ENCODE measurements at regions not wholly inside any gene's neighbourhood (a gene's known extent, or its start where the extent isn't known, plus 50 kb on each side); places are given as distances from the start of the nearest gene placed in this dataset.

DNA sequence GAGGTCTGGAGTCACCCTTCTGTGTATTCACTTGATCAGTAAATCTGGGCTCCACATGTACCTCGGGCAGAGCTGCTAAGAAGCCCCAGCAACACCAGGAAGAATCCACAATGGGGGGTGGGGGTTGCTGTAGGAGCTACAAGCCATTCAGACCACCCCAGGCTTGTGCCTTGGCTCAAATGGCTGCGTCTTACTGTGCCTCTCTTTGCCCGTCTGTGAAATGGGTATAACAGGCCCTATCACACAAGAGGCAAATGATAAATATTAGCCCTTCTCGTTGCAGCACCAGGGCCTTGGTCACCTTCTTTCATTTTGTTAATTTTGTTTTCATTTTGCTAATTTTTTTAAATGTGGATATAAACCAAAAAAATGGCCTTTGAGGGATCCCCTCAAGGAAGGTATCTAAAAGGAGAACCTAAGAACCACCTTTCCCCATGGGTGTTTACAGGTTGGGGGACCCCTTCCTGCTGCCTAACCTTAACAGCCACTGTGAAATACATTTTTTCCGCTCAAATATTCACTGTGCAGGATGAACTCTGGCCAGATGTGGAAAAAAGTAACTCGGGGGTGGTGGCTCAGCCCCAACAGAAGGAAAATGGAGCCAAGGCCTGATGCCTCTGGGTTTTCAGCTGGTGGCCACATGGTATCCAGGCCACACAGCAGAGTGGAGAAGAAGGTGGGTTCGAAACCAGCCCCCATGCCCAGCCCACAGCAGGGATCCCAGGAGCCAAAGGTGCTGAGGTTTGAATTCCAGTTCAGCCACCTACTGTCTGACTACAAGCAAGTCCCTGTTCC lies 284.0 kb downstream of the MN1 start:
- H3K36me3 ChIP-seq (ENCODE audit: insufficient read depth, low read length), result no peaks in the 10 kb centered on the region
- H3K27ac ChIP-seq (ENCODE audit: low read depth, low read length), result no peak overlapping the region
- no peaks in the 10 kb centered on the region for H3K79me2 ChIP-seq (ENCODE audit: control insufficient read depth, insufficient read depth, low read length, unreplicated experiment)
- no peak overlapping the region for H2AFZ ChIP-seq (ENCODE audit: low read length, unreplicated experiment)
- H3K27me3 ChIP-seq (ENCODE audit: insufficient read depth, low read length), result no peaks in the 10 kb centered on the region
- peaks cover 7% of the 10 kb centered on the region for H3K4me1 ChIP-seq (ENCODE audit: control insufficient read depth, insufficient read depth, low read length, unreplicated experiment)
- H3K4me3 ChIP-seq (ENCODE audit: low read depth, low read length), result no peak overlapping the region

DNA sequence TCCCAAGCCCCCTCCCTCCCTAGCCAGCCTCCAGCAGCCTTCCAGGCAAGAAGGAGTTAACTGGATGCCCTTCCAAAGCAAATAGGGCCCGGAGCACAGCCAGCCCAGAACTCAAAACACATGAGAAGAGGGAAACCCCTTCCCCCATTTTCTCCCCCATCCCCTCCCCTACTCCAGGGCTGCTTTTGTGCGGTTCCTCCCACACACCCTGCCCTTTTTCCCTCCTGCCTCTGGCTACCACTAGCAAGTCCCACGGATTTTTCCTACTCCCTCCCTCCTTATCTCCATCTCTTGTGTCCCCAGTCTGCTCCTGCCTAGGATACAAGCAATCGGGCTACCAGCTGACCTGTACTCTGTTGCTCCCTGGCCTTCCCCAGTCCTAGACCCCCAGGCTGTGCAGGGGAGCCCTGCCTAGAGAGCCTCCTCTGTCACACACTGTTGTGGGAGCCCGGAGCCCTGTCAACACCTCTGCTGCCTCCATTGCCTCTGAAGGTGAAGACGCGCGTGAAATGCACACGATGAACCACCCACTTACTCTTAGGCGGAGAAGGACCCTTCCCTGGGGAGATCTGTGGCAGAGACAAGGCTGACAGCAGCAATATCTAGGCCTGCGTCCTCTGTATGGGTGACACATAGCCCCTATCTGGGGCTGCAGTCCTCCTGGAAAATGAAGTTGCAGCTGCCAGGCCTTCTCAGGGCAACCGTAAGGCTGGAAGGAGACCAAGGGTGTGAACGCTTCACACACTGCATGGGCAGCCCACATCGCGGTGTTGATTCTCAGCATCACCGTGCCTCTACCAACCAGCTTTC lies 282.8 kb downstream of the MN1 start:
- Histone ChIP-seq H3K27ac (ENCODE audit: low read depth, low read length) (no peak overlapping the region), H3K27me3 (ENCODE audit: insufficient read depth, low read length) (no peaks in the 10 kb centered on the region), H3K36me3 (ENCODE audit: insufficient read depth, low read length) (no peaks in the 10 kb centered on the region), H3K79me2 (ENCODE audit: control insufficient read depth, insufficient read depth, low read length, unreplicated experiment) (no peaks in the 10 kb centered on the region), H2AFZ (ENCODE audit: low read length, unreplicated experiment) (no peak overlapping the region), H3K4me1 (ENCODE audit: control insufficient read depth, insufficient read depth, low read length, unreplicated experiment) (no peaks in the 10 kb centered on the region), H3K4me3 (ENCODE audit: low read depth, low read length) (no peak overlapping the region)

DNA sequence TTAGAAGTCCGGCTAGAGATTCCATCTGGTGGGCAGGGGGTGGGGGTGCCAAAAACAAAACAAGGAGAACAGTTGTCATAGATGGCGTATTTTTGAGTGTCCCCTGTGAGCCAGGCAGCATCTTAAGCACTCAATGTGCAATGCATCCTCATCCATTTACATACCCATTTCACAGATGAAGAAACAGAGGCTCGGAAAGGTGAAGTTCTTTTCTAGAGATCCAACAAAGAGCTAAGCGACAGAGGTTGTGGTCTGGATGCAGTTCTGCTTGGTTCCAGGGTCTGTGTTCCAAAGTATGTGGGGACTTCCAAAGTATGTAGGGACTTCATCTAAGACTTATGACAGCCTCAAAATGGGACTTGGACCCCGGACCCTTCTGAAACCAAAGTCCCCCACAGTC lies 277.8 kb downstream of the MN1 start:
- H3K27me3 ChIP-seq (ENCODE audit: insufficient read depth, low read length), result no peaks in the 10 kb centered on the region
- H3K36me3 ChIP-seq (ENCODE audit: insufficient read depth, low read length), result no peaks in the 10 kb centered on the region
- H3K79me2 ChIP-seq (ENCODE audit: control insufficient read depth, insufficient read depth, low read length, unreplicated experiment), result no peaks in the 10 kb centered on the region
- no peak overlapping the region for H3K4me3 ChIP-seq (ENCODE audit: low read depth, low read length)
- no peak overlapping the region for H3K27ac ChIP-seq (ENCODE audit: low read depth, low read length)
- no peaks in the 10 kb centered on the region for H3K4me1 ChIP-seq (ENCODE audit: control insufficient read depth, insufficient read depth, low read length, unreplicated experiment)
- H2AFZ ChIP-seq (ENCODE audit: low read length, unreplicated experiment), result no peak overlapping the region

DNA sequence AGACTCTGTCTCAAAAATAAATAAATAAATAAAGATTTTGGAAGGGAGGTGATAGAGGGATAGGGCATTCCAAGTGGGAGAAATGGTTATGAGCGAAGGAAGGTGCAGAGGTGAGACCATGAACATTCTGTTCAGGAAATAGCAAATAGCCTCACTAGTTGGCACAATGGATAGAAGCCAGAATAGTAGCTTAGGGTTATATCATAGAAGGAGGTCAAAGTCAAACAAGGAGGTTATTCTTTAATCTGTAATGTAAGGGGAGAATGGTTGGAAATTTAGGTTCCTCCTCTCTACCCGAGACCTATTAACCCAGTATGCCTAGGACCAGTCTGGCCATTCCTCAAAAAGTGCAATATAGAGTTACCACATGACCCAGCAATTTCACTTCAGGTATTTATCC lies 275.8 kb downstream of the MN1 start:
- Histone ChIP-seq H3K36me3 (ENCODE audit: insufficient read depth, low read length) (no peaks in the 10 kb centered on the region), H3K4me1 (ENCODE audit: control insufficient read depth, insufficient read depth, low read length, unreplicated experiment) (no peaks in the 10 kb centered on the region), H3K27me3 (ENCODE audit: insufficient read depth, low read length) (no peaks in the 10 kb centered on the region), H2AFZ (ENCODE audit: low read length, unreplicated experiment) (no peak overlapping the region), H3K79me2 (ENCODE audit: control insufficient read depth, insufficient read depth, low read length, unreplicated experiment) (no peaks in the 10 kb centered on the region), H3K27ac (ENCODE audit: low read depth, low read length) (no peak overlapping the region), H3K4me3 (ENCODE audit: low read depth, low read length) (no peak overlapping the region)

DNA sequence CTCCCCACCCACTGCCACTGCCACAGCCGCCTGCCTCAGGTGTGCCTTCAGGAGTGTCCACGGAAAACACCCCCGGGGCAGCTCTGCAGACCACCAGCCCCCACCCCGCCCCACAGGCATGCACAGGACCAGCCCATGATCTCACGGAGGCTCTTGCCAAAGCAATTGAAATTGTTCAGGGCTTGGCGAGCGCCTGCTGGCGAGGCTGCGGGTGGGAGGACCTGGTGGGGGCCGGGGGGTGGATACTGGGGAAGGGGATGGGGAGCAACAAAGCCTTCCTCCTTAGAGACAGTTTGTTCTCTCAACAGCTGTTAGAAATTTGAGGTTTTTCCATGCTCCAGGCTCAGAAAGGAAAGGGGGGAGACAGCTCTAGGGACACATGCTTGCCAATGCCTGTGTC lies 274.7 kb downstream of the MN1 start:
- Histone ChIP-seq H3K27me3 (ENCODE audit: insufficient read depth, low read length) (no peaks in the 10 kb centered on the region), H3K79me2 (ENCODE audit: control insufficient read depth, insufficient read depth, low read length, unreplicated experiment) (no peaks in the 10 kb centered on the region), H3K27ac (ENCODE audit: low read depth, low read length) (no peak overlapping the region), H3K4me1 (ENCODE audit: control insufficient read depth, insufficient read depth, low read length, unreplicated experiment) (peaks cover 3% of the 10 kb centered on the region), H3K4me3 (ENCODE audit: low read depth, low read length) (no peak overlapping the region), H2AFZ (ENCODE audit: low read length, unreplicated experiment) (no peak overlapping the region), H3K36me3 (ENCODE audit: insufficient read depth, low read length) (no peaks in the 10 kb centered on the region)

DNA sequence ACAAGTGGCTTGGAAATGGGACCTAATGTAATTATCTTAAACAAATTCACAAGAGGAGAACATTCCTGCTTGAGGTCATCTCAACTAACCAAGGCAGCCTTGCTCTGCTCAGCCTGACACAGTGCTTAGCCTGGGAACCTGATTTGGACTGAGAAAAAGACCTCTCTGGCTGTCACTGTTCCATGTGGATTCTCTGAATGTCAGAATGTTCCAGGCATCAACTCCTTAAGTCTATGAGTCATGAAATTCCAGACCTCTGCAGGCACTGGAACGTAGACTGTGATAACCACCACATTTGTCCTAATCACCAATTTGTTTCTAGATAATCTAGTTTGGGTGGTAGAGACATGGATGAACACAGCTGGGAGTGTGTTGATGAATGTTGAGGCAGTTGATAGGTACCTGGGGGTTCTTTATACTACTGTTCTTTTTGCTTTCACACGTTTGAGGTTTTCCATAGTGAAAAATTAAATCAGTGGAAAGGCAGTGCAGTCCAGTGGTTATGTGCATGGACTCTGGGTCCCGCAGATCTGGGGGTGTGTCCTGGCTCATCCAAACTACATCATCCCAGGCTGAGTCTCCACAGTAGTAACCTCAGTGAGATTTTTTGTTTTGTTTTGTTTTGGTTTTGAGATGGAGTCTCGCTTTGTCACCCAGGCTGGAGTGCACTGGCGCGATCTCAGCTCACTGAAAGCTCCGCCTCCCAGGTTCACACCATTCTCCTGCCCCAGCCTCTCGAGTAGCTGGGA lies 269.6 kb downstream of the MN1 start:
- H3K4me3 ChIP-seq (ENCODE audit: low read depth, low read length), result no peak overlapping the region
- no peaks in the 10 kb centered on the region for H3K36me3 ChIP-seq (ENCODE audit: insufficient read depth, low read length)
- H3K4me1 ChIP-seq (ENCODE audit: control insufficient read depth, insufficient read depth, low read length, unreplicated experiment), result peaks cover 14% of the 10 kb centered on the region
- no peaks in the 10 kb centered on the region for H3K79me2 ChIP-seq (ENCODE audit: control insufficient read depth, insufficient read depth, low read length, unreplicated experiment)
- no peak overlapping the region; the same call in 1 of the 2 replicates for H3K27ac ChIP-seq (ENCODE audit: low read depth, low read length)
- no peak overlapping the region for H2AFZ ChIP-seq (ENCODE audit: low read length, unreplicated experiment)
- no peaks in the 10 kb centered on the region for H3K27me3 ChIP-seq (ENCODE audit: insufficient read depth, low read length)

DNA sequence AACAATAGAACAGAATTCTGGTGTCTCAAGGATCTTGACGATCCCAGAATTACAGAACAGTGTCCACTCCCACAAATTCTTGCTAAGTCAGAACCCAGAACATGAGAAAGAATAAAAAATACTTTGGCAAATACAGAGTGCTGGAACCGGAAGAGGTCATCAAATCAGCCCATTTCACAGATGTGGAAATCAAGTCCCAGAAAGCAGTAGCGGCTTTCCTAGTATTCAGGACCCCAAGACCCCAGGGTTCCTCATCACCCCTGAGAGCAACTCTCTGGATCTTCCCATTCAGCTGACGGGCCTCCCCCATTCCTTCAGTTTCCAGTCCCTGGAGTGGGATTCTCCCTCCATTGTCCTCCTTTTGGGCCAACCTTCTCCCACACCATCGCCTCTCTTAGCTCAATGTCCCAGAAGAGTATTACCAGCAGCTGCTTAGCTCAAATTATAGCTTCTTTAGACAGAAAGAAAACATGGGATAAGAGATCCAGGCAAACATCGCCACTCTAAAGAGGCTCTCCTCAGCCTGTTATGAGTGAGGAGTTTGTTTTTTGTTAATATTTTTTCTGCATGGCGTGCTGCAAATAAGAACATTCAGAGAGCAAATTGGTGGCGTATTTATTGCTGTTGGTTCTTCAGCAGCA lies 268.3 kb downstream of the MN1 start:
- peaks cover 14% of the 10 kb centered on the region for H3K4me1 ChIP-seq (ENCODE audit: control insufficient read depth, insufficient read depth, low read length, unreplicated experiment)
- no peak overlapping the region for H3K27ac ChIP-seq (ENCODE audit: low read depth, low read length)
- no peaks in the 10 kb centered on the region for H3K36me3 ChIP-seq (ENCODE audit: insufficient read depth, low read length)
- no peak overlapping the region for H2AFZ ChIP-seq (ENCODE audit: low read length, unreplicated experiment)
- H3K4me3 ChIP-seq (ENCODE audit: low read depth, low read length), result no peak overlapping the region
- H3K79me2 ChIP-seq (ENCODE audit: control insufficient read depth, insufficient read depth, low read length, unreplicated experiment), result no peaks in the 10 kb centered on the region
- H3K27me3 ChIP-seq (ENCODE audit: insufficient read depth, low read length), result no peaks in the 10 kb centered on the region

DNA sequence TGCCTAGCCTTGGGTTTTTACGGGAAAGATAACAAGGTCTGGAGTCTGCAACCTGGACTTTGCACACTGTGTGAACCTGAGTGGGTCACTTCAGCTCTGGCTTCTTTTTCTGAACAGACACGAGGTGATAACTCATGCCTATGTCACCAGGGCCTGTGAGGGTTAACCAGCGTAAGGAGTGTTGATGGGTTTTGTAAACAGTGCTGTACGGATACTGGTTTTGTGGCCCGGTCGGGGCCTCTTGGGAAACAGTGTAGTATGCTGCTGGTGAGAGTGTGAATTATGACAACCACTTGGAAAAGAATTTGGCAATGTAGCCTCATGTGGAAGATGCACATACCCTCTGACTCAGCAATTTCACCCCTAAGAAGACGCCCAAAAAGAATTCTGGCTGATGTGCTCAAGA lies 266.8 kb downstream of the MN1 start:
- peak overlapping the region; percentile 24 for H3K27ac ChIP-seq (ENCODE audit: low read depth, low read length)
- H2AFZ ChIP-seq (ENCODE audit: low read length, unreplicated experiment), result no peak overlapping the region
- H3K4me3 ChIP-seq (ENCODE audit: low read depth, low read length), result no peak overlapping the region
- H3K4me1 ChIP-seq (ENCODE audit: control insufficient read depth, insufficient read depth, low read length, unreplicated experiment), result peaks cover 14% of the 10 kb centered on the region
- H3K36me3 ChIP-seq (ENCODE audit: insufficient read depth, low read length), result no peaks in the 10 kb centered on the region
- no peaks in the 10 kb centered on the region for H3K27me3 ChIP-seq (ENCODE audit: insufficient read depth, low read length)
- no peaks in the 10 kb centered on the region for H3K79me2 ChIP-seq (ENCODE audit: control insufficient read depth, insufficient read depth, low read length, unreplicated experiment)

DNA sequence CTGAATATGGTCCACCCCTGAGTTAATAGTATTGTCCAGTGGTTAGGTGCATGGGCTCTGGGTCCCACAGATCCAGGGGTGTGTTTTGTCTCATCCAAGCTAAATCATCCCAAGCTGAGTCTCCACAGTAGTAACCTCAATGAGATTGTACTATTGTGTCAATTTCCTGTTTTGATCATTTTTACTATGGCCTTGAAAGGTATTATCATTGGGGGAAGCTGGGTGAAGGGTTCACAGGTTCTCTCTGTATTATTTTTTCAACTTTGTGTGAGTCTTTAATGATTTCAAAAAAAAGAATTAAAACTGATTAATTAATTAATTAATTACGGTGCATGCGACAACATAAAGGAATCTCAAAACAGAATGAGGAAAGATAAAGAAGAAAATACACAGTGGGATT lies 266.1 kb downstream of the MN1 start:
- H3K79me2 ChIP-seq (ENCODE audit: control insufficient read depth, insufficient read depth, low read length, unreplicated experiment), result no peaks in the 10 kb centered on the region
- H3K4me3 ChIP-seq (ENCODE audit: low read depth, low read length), result no peak overlapping the region
- no peaks in the 10 kb centered on the region for H3K36me3 ChIP-seq (ENCODE audit: insufficient read depth, low read length)
- H3K27ac ChIP-seq (ENCODE audit: low read depth, low read length), result no peak overlapping the region
- peaks cover 14% of the 10 kb centered on the region for H3K4me1 ChIP-seq (ENCODE audit: control insufficient read depth, insufficient read depth, low read length, unreplicated experiment)
- H3K27me3 ChIP-seq (ENCODE audit: insufficient read depth, low read length), result no peaks in the 10 kb centered on the region
- no peak overlapping the region for H2AFZ ChIP-seq (ENCODE audit: low read length, unreplicated experiment)

DNA sequence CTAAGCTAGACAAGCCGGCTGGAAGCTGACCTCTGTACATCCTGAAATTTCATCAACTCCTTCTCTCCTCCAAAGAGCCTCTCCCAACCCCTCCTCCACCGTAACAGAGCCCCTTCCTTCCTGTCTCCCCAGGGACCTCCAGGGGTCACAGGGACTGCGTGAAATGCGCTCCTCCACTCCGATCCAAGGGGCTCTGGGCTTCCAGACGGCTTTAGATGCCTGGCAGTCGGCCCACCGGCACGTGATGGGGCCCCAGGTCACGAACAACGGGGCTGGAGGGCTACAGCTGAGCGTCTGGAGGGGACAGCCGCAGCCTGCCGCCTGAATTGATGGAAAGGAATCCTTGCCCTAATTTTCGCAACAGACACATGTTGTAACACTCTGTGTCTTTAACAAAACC lies 264.1 kb downstream of the MN1 start:
- Histone ChIP-seq H3K36me3 (ENCODE audit: insufficient read depth, low read length) (no peaks in the 10 kb centered on the region), H2AFZ (ENCODE audit: low read length, unreplicated experiment) (no peak overlapping the region), H3K4me3 (ENCODE audit: low read depth, low read length) (no peak overlapping the region), H3K27ac (ENCODE audit: low read depth, low read length) (no peak overlapping the region), H3K4me1 (ENCODE audit: control insufficient read depth, insufficient read depth, low read length, unreplicated experiment) (peaks cover 9% of the 10 kb centered on the region), H3K27me3 (ENCODE audit: insufficient read depth, low read length) (no peaks in the 10 kb centered on the region), H3K79me2 (ENCODE audit: control insufficient read depth, insufficient read depth, low read length, unreplicated experiment) (no peaks in the 10 kb centered on the region)
